GM18511 (cell line): ENCODE measurements at regions not wholly inside any gene's neighbourhood (a gene's known extent, or its start where the extent isn't known, plus 50 kb on each side); places are given as distances from the start of the nearest gene placed in this dataset.

Source experiments
- ATAC-seq: cut with Tn5 transposase; IDR thresholded peaks from one replicate; pipeline ENCODE4 v1.9.1; 2021; ENCODE audit warnings: mild to moderate bottlenecking, moderate library complexity; ENCODE audit not compliant: unreplicated experiment

GRCh38 chr2:18503376-18504228 is 56.9 kb downstream of the RDH14 start:
- ATAC-seq, result no peak

DNA sequence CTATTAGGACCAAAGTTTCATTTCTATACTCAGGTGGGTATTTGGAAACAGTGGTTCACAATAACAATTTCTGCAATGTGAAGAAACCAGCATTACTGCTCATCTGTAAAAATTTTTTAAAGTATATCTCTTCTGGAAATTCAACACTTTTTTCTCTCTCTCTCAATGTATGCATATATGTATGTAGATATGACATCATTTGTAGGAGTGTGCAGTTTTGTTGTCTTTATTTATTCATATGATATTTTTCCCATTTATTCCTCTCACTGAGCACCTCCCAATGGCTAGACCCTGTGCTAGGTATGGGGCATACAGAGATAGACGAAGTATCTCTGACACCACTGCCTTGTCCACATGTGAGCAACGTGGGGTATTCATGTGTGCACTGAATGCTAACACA is 58.3 kb downstream of the RDH14 start:
- ATAC-seq, result no peak

- no peak for ATAC-seq
Observed at GRCh38 chr2:18501729-18502128, 58.7 kb downstream of the RDH14 start.

GRCh38 chr2:18501156-18501555 is 59.3 kb downstream of the RDH14 start:
- no peak for ATAC-seq

DNA sequence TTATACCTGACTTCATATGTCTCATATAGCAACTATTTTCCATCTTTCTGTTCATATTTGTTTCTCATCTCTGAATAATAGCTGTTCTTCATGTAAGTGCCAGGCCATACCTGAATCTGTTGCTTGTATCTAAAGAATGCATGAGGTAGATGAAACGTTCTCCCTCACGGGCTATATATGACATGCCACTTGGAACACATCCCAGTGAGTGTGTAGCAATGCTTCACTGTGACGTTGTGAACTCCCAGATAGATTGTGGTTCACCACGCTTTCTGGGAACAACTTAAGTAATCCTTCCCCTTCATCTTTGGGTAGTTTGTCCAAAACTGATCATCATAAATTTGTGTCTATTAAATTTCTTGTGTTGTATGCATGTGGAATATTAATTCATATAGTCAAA is 60.1 kb downstream of the RDH14 start:
- no peak for ATAC-seq

- no peak for ATAC-seq
Observed at GRCh38 chr2:18498531-18498930, 61.9 kb downstream of the RDH14 start.

- ATAC-seq, result no peak
Observed at GRCh38 chr2:18496516-18496915, 63.9 kb downstream of the RDH14 start.

GRCh38 chr2:18495058-18495457 is 65.4 kb downstream of the RDH14 start:
- ATAC-seq, result no peak

DNA sequence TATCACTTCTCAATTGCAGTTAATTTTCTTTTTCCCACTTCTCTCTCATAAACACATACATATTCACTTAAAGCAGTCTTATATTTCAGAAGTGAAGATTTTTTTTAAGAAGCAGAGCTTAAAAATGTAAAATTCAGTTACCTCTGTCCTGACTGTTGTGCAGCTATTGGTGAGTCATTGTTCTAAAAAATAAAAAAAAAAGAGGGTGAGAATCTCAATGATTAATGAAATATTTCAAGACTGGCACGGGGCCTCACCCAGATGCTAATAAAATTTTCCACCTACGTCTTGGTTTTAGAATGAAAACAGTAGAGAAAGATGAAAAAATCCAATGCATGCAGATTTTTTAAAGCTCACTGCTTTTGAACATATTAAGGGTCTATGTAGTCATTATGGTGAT is 67.7 kb downstream of the RDH14 start:
- no peak for ATAC-seq

- no peak for ATAC-seq
Observed at GRCh38 chr2:18491577-18491976, 68.9 kb downstream of the RDH14 start.

DNA sequence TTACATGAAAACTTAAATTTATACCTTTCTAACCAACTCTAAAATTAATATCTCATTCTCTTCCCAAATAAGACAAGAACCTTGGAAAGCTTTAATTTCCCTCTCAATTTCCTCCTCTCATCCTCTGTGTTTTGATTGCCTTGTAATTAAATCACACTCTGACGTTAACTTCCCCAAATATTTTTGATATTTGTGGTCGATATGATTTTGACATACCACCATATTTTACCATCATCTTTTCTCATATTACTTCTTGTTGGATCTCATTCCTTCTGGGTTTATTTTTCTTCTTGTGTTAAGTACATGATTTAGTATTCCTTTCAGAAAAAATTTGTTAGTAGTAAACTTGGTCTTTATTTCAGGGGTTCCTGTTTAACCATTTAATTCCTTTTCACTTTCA is 69.6 kb downstream of the RDH14 start:
- no peak for ATAC-seq

DNA sequence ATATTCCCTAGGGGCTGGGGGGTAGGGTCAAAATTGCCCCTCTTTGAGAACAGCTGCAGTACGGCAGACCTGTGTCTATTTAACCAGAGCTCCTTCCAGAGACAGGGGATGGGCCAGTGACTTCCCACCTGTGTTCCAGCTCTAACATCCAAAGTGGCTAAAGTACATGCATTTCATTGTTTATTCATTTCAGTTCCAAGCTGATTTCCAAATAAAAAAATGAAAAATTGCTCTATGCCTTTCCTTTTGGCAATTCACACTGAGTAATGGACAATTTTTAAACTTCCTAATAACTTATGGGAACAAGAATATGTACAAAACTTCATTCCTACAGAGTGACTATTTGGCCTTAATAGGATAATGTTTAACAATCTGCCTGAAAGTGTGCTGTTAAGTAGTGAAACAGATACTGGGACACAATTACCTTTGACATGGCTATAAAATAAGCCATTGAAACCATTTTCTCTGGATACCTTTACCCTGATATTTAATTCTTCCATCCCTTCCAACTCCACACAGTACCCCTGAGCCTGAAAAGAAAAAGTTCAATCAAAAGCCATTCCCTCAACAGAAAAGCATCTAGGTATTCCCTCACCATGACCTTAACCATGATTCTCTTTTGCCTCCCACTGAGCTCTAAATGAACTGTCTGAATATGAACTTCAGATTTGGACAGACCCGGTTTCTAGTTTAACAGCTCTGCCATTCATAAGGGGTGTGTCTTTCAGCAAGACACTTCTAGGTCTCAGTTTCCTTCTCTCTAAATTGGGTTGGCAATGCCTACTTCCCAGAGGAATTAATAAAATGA is 73.1 kb downstream of the RDH14 start:
- no peak for ATAC-seq

- no peak for ATAC-seq
Observed at GRCh38 chr2:18484625-18485024, 75.8 kb downstream of the RDH14 start.

- ATAC-seq, result no peak
Observed at GRCh38 chr2:18483896-18484295, 76.6 kb downstream of the RDH14 start.

DNA sequence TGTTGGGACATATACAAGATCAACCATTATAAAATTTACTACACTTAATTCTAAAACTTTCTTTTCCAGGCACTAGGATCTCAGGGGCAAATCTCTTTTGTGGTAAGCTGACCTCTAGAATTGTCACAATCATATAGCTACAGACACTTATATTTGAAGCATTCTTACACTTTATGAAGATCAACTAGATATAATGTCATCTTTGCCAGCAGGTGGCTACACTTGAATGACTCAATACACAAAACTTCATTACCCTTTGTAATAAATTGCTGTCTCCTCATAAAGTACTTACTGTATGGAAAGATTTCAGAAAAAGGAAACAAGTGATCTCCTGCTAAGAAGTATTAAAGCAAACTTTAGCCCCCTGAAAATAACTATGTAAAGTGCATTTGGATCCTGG is 77.8 kb downstream of the RDH14 start:
- no peak for ATAC-seq

DNA sequence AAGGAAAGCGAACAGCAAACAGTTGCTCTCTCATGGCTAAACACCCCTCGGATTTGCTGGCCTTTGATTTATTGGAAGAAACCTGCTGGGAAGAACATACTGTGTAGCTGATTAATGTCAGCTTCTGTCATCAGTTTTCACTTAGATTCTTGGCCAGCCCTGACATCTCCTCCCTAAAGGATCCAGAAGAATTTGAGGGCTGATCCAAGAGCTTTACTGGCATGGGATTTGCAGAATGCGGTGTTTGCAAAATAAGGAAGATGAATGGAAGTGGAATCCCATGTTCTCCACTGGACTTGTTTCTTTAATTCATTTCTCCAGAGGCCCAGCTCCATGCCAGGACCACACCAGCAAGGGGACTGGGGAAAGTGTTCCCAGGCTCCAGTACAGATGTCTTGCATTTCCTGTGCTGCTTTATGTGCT is 80.5 kb downstream of the RDH14 start:
- ATAC-seq, result no peak

- ATAC-seq, result no peak
Observed at GRCh38 chr2:18477293-18477692, 83.2 kb downstream of the RDH14 start.

DNA sequence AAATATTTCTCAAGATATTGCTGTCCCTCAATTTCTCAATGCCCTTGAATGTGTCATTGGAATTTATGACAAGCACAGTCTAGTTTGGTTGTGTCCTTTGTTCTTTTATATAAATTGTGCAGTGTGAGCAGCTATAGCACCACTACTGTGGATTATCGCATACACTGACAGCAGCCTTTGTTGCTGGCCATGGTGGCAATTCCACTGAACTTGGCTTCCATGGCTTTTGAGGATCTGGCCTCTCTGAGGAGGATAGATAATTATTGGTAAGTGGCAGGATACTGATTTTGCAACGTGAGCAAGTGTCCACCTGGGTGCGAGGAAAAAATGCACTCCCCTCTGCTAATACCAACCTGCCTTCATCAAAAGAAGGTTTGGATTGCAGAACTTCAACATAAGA is 84.0 kb downstream of the RDH14 start:
- ATAC-seq, result no peak

- ATAC-seq, result no peak
Observed at GRCh38 chr2:18475884-18476283, 84.6 kb downstream of the RDH14 start.

DNA sequence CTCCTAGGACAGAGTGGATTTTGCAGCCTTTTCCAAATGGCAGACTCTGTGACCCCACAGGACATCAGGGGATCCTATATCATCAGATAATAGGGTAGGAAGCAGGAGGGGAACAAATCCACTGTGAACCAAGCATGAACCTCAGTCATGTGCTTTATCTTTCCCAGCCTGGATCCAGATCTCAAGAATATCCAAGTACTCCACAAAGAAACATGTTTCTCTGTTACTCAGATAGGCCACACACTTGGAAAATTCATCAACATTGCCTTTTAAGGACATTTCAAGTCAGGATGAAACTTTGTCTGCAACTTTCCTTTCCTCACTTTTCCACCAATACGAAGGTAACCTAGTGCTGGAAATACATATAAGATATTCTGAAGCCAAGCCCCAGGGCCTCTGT is 85.8 kb downstream of the RDH14 start:
- no peak for ATAC-seq

- no peak for ATAC-seq
Observed at GRCh38 chr2:18473241-18474181, 86.9 kb downstream of the RDH14 start.
